DOHH2 (cell line): ENCODE measurements at regions not wholly inside any gene's neighbourhood (a gene's known extent, or its start where the extent isn't known, plus 50 kb on each side); places are given as distances from the start of the nearest gene placed in this dataset.

Experiments
- EZH2phosphoT487 ChIP-seq: fragments of 200-600 bp; sonication (generic); IDR thresholded peaks from 2 replicates; pipeline ENCODE4 v1.6.1; 2017; ENCODE audit warnings: borderline replicate concordance, mild to moderate bottlenecking, antibody characterized with exemption, low read length, moderate library complexity, mixed read lengths
- TF ChIP-seq, protein P1 (sequence below): fragments of 200-600 bp; sonication (generic); IDR thresholded peaks from one replicate; pipeline ENCODE4 v1.5.1; 2014; ENCODE audit warnings: antibody characterized with exemption, mild to moderate bottlenecking, low read depth, low read length; ENCODE audit not compliant: poor library complexity, severe bottlenecking

DNA sequence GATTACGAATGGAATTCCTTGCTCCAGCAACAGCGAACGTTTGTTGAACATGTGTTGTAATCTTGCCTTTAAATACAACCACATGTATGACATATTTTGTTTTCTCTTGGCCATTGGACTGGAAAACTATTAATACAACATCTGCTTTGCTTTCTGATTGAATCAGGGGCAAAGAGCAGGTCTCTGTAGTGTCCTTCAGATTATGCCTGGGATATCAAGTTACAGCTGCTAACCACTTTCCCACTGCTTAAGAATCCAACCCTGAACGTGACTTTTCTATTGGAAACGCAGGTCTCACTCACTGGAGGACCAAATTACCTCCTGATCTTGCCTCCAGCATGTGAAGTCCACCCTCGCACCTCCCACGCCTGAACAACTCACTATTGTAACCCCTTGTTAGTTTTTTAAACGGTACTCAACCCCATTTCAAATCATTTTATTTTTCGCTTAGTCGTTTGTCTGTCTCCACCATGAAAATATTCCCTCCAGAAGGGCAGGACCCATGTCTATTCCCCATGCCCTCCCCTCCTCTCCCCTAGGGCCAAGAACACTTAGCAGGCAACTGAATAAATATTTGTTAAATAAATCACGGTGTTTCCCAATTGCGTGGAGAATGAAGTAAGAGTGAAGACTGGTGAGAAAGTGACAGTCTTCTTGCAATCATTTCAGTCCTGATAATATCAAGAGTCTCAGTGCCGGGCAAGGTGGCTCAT, 57.4 kb upstream of the MRTFB start:
- TF ChIP-seq, protein P1, sequence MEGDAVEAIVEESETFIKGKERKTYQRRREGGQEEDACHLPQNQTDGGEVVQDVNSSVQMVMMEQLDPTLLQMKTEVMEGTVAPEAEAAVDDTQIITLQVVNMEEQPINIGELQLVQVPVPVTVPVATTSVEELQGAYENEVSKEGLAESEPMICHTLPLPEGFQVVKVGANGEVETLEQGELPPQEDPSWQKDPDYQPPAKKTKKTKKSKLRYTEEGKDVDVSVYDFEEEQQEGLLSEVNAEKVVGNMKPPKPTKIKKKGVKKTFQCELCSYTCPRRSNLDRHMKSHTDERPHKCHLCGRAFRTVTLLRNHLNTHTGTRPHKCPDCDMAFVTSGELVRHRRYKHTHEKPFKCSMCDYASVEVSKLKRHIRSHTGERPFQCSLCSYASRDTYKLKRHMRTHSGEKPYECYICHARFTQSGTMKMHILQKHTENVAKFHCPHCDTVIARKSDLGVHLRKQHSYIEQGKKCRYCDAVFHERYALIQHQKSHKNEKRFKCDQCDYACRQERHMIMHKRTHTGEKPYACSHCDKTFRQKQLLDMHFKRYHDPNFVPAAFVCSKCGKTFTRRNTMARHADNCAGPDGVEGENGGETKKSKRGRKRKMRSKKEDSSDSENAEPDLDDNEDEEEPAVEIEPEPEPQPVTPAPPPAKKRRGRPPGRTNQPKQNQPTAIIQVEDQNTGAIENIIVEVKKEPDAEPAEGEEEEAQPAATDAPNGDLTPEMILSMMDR, result no peak
- TF ChIP-seq EZH2phosphoT487, result no peak
